ENCODE measurements at regions not wholly inside any gene's neighbourhood (a gene's known extent, or its start where the extent isn't known, plus 50 kb on each side); places are given as distances from the start of the nearest gene placed in this dataset.

GRCh38 chr22:22417495-22418162, 90.9 kb downstream of the ZNF280B start (continued):
- no peak for TF ChIP-seq CCDC6 (CRISPR knock-in tag; IDR thresholded peaks at IDR 0.05)
- TF ChIP-seq ZXDC (CRISPR knock-in tag; IDR thresholded peaks at IDR 0.05): no peak
- no peak for TF ChIP-seq CSRNP2 (CRISPR knock-in tag; conservative IDR thresholded peaks at IDR 0.05; ENCODE audit: low read depth)
- no peak for TF ChIP-seq ZNF18 (CRISPR knock-in tag; IDR thresholded peaks at IDR 0.05; ENCODE audit: insufficient replicate concordance)
- TF ChIP-seq ZBTB38 (CRISPR knock-in tag; IDR thresholded peaks at IDR 0.05): no peak
- no peak for TF ChIP-seq MAX (IDR thresholded peaks at IDR 0.05)
- no peak for TF ChIP-seq TFAP4 (IDR thresholded peaks at IDR 0.05; ENCODE audit: borderline replicate concordance, low read depth)
- no peak for TF ChIP-seq ZNF329 (CRISPR knock-in tag; IDR thresholded peaks at IDR 0.05; ENCODE audit: low read depth)
- TF ChIP-seq FOXJ3 (CRISPR knock-in tag; IDR thresholded peaks at IDR 0.05; ENCODE audit: borderline replicate concordance): no peak
- no peak for TF ChIP-seq STAG1 (CRISPR knock-in tag; IDR thresholded peaks at IDR 0.05)
- TF ChIP-seq FOXM1 (CRISPR knock-in tag; IDR thresholded peaks at IDR 0.05): no peak
- no peak for TF ChIP-seq PCBP1 (IDR thresholded peaks at IDR 0.05; ENCODE audit: borderline replicate concordance, low read depth, low read length)

Measured in HepG2 (cell line).